HG03575 (cell line): ENCODE measurements at regions not wholly inside any gene's neighbourhood (a gene's known extent, or its start where the extent isn't known, plus 50 kb on each side); places are given as distances from the start of the nearest gene placed in this dataset.

ENCODE experiments used
- ATAC-seq: cut with Tn5 transposase; IDR thresholded peaks from one replicate; pipeline ENCODE4 v1.9.1; 2021; ENCODE audit not compliant: unreplicated experiment, insufficient number of reproducible peaks, low FRiP score; ENCODE audit errors: extremely low read depth

- no peak for ATAC-seq
Observed at GRCh38 chr4:45831692-45832091, 292.2 kb downstream of the GABRG1 start.

- ATAC-seq, result no peak
Observed at GRCh38 chr4:45803994-45804393, 319.9 kb downstream of the GABRG1 start.

GRCh38 chr4:45795135-45795534 lies 328.7 kb downstream of the GABRG1 start:
- no peak for ATAC-seq

GRCh38 chr4:45778514-45778913 lies 345.3 kb downstream of the GABRG1 start:
- no peak for ATAC-seq

GRCh38 chr4:45776146-45776545 lies 347.7 kb downstream of the GABRG1 start:
- no peak for ATAC-seq

GRCh38 chr4:45770958-45771357 lies 352.9 kb downstream of the GABRG1 start:
- ATAC-seq, result no peak

- ATAC-seq, result no peak
Observed at GRCh38 chr4:45765521-45765920, 358.3 kb downstream of the GABRG1 start.

- ATAC-seq, result no peak
Observed at GRCh38 chr4:45751877-45752530, 371.9 kb downstream of the GABRG1 start.

- ATAC-seq, result no peak
Observed at GRCh38 chr4:45750721-45751120, 373.1 kb downstream of the GABRG1 start.

- ATAC-seq, result no peak
Observed at GRCh38 chr4:45745741-45746140, 378.1 kb downstream of the GABRG1 start.

- ATAC-seq, result no peak
Observed at GRCh38 chr4:45741897-45742296, 382.0 kb downstream of the GABRG1 start.

GRCh38 chr4:45732161-45732560 lies 391.7 kb downstream of the GABRG1 start:
- no peak for ATAC-seq

GRCh38 chr4:45716093-45716492 lies 407.8 kb downstream of the GABRG1 start:
- no peak for ATAC-seq

GRCh38 chr4:45713996-45714395 lies 409.9 kb downstream of the GABRG1 start:
- no peak for ATAC-seq

GRCh38 chr4:45701621-45702020 lies 422.2 kb downstream of the GABRG1 start:
- ATAC-seq, result no peak

- ATAC-seq, result no peak
Observed at GRCh38 chr4:45693746-45694145, 430.1 kb downstream of the GABRG1 start.

GRCh38 chr4:45692131-45692735 lies 431.6 kb downstream of the GABRG1 start:
- no peak for ATAC-seq

- no peak for ATAC-seq
Observed at GRCh38 chr4:45688341-45688740, 435.5 kb downstream of the GABRG1 start.

- no peak for ATAC-seq
Observed at GRCh38 chr4:45679411-45679810, 444.4 kb downstream of the GABRG1 start.

GRCh38 chr4:45668128-45668527 lies 455.7 kb downstream of the GABRG1 start:
- ATAC-seq, result no peak

- no peak for ATAC-seq
Observed at GRCh38 chr4:45663628-45664081, 460.2 kb downstream of the GABRG1 start.
